ENCODE measurements at regions not wholly inside any gene's neighbourhood (a gene's known extent, or its start where the extent isn't known, plus 50 kb on each side); places are given as distances from the start of the nearest gene placed in this dataset.
"Not testable (repeated sequence)": the region's sequence is repeated elsewhere in the genome, so short reads cannot be mapped to it uniquely, and the experiment has no call there.

GRCh38 chr5:72641164-72641563, 134.0 kb upstream of the ZNF366 start:
- no peak for TF ChIP-seq CTCF (IDR thresholded peaks at IDR 0.05; ENCODE audit: unreplicated experiment)
- POLR2A ChIA-PET: interaction anchor here (1.1 kb wide), 1 partner anchor 14 kb away, joined by 3 read pairs; no protein-coding TSS in a partner anchor
- Mint-ChIP-seq H3K4me1 (ENCODE audit: insufficient read depth, unreplicated experiment) (no peaks in the 10 kb centered on the region), H3K9me3 (ENCODE audit: unreplicated experiment) (no peaks in the 10 kb centered on the region), H3K4me3 (ENCODE audit: unreplicated experiment) (no peak overlapping the region), H3K27me3 (ENCODE audit: insufficient read depth, unreplicated experiment) (no peaks in the 10 kb centered on the region), H3K36me3 (ENCODE audit: insufficient read depth, unreplicated experiment) (no peaks in the 10 kb centered on the region), H3K27ac (ENCODE audit: low read depth, unreplicated experiment) (no peak overlapping the region)
- CTCF ChIA-PET: no interaction called here
- no peak for DNase-seq (ENCODE audit: unreplicated experiment)
- intact Hi-C loops (cut with micrococcal nuclease): no loop called here
- no TSS peak for BruUV-seq (replicated peaks)

GRCh38 chr5:72637058-72637457, 129.8 kb upstream of the ZNF366 start:
- H3K27ac Mint-ChIP-seq (ENCODE audit: low read depth, unreplicated experiment): no peak overlapping the region
- no TSS peak for BruUV-seq (replicated peaks)

GRCh38 chr5:72636565-72636964, 129.4 kb upstream of the ZNF366 start:
- intact Hi-C loops (cut with micrococcal nuclease); POLR2A ChIA-PET; H3K27me3 Mint-ChIP-seq (ENCODE audit: insufficient read depth, unreplicated experiment); H3K36me3 Mint-ChIP-seq (ENCODE audit: insufficient read depth, unreplicated experiment); H3K9me3 Mint-ChIP-seq (ENCODE audit: unreplicated experiment); H3K4me1 Mint-ChIP-seq (ENCODE audit: insufficient read depth, unreplicated experiment); BruUV-seq (replicated peaks); H3K4me3 Mint-ChIP-seq (ENCODE audit: unreplicated experiment); DNase-seq (ENCODE audit: unreplicated experiment); H3K27ac Mint-ChIP-seq (ENCODE audit: low read depth, unreplicated experiment): not testable (repeated sequence)
- CTCF ChIA-PET: interaction anchor here (0.6 kb wide), 1 partner anchor 249 kb away, joined by 3 read pairs; no protein-coding TSS in a partner anchor

More at GRCh38 chr5:72637058-72637457, 129.8 kb upstream of the ZNF366 start:
- Mint-ChIP-seq H3K36me3 (ENCODE audit: insufficient read depth, unreplicated experiment) (no peaks in the 10 kb centered on the region), H3K27me3 (ENCODE audit: insufficient read depth, unreplicated experiment) (no peaks in the 10 kb centered on the region), H3K9me3 (ENCODE audit: unreplicated experiment) (no peaks in the 10 kb centered on the region), H3K4me1 (ENCODE audit: insufficient read depth, unreplicated experiment) (peaks cover 5% of the 10 kb centered on the region), H3K4me3 (ENCODE audit: unreplicated experiment) (no peak overlapping the region)
- CTCF ChIA-PET: interaction anchor here (0.6 kb wide), 1 partner anchor 248 kb away, joined by 3 read pairs; no protein-coding TSS in a partner anchor
- TF ChIP-seq CTCF (IDR thresholded peaks at IDR 0.05; ENCODE audit: unreplicated experiment): no peak
- no peak for DNase-seq (ENCODE audit: unreplicated experiment)
- POLR2A ChIA-PET: no interaction called here
- intact Hi-C loops (cut with micrococcal nuclease): no loop called here

- intact Hi-C loops (cut with micrococcal nuclease): no loop called here
- BruUV-seq (replicated peaks): no TSS peak
- ChIA-PET POLR2A (no interaction called here), CTCF (no interaction called here)
- H3K27ac Mint-ChIP-seq (ENCODE audit: low read depth, unreplicated experiment): no peak overlapping the region
- H3K4me1 Mint-ChIP-seq (ENCODE audit: insufficient read depth, unreplicated experiment): peaks cover 5% of the 10 kb centered on the region
- no peak for TF ChIP-seq CTCF (IDR thresholded peaks at IDR 0.05; ENCODE audit: unreplicated experiment)
- H3K9me3 Mint-ChIP-seq (ENCODE audit: unreplicated experiment): no peaks in the 10 kb centered on the region
- H3K4me3 Mint-ChIP-seq (ENCODE audit: unreplicated experiment): no peak overlapping the region
- H3K36me3 Mint-ChIP-seq (ENCODE audit: insufficient read depth, unreplicated experiment): no peaks in the 10 kb centered on the region
- DNase-seq (ENCODE audit: unreplicated experiment): no peak
- H3K27me3 Mint-ChIP-seq (ENCODE audit: insufficient read depth, unreplicated experiment): no peaks in the 10 kb centered on the region
Measured at GRCh38 chr5:72634444-72634843, 127.2 kb upstream of the ZNF366 start.

GRCh38 chr5:72633649-72634048, 126.4 kb upstream of the ZNF366 start:
- no peak overlapping the region for H3K27ac Mint-ChIP-seq (ENCODE audit: low read depth, unreplicated experiment)
- intact Hi-C loops (cut with micrococcal nuclease): no loop called here
- H3K4me1 Mint-ChIP-seq (ENCODE audit: insufficient read depth, unreplicated experiment): peaks cover 5% of the 10 kb centered on the region
- H3K27me3 Mint-ChIP-seq (ENCODE audit: insufficient read depth, unreplicated experiment): no peaks in the 10 kb centered on the region
- H3K9me3 Mint-ChIP-seq (ENCODE audit: unreplicated experiment): no peaks in the 10 kb centered on the region
- no peak for DNase-seq (ENCODE audit: unreplicated experiment)
- CTCF ChIA-PET: no interaction called here
- no peak for TF ChIP-seq CTCF (IDR thresholded peaks at IDR 0.05; ENCODE audit: unreplicated experiment)
- H3K4me3 Mint-ChIP-seq (ENCODE audit: unreplicated experiment): no peak overlapping the region
- no peaks in the 10 kb centered on the region for H3K36me3 Mint-ChIP-seq (ENCODE audit: insufficient read depth, unreplicated experiment)
- POLR2A ChIA-PET: no interaction called here
- no TSS peak for BruUV-seq (replicated peaks)

Measured in MCF 10A (cell line).